Gastrocnemius medialis (tissue), 4 donors: ENCODE measurements at regions not wholly inside any gene's neighbourhood (a gene's known extent, or its start where the extent isn't known, plus 50 kb on each side); places are given as distances from the start of the nearest gene placed in this dataset.

Experiments
- CTCF ChIP-seq, 5 experiments: fragments of 450-650 bp in 3 of 5; fragments of 200-600 bp in 2 of 5; sonication (generic) in 2 of 5; IDR thresholded peaks in 4 of 5; conservative IDR thresholded peaks in 1 of 5; 1 replicate in 4 of 5; 2 replicates in 1 of 5; pipeline ENCODE4 v1.5.1; 2016 to 2019; ENCODE audit warnings: antibody characterized with exemption in 5 of 5, mild to moderate bottlenecking in 3 of 5, moderate library complexity in 3 of 5
- POLR2A ChIP-seq, 2 donors: fragments of 450-650 bp; IDR thresholded peaks; one replicate each; pipeline ENCODE4 v1.6.1; 2017; ENCODE audit warnings: antibody characterized with exemption in 2 of 2, mild to moderate bottlenecking in 2 of 2, moderate library complexity in 2 of 2

GRCh38 chr21:27315373-27315772, 348.5 kb upstream of the ADAMTS5 start:
- no peak for TF ChIP-seq CTCF (IDR thresholded peaks at IDR 0.05 in 4 of 5, conservative IDR thresholded peaks at IDR 0.05 in 1 of 5)
- no peak for TF ChIP-seq POLR2A (IDR thresholded peaks at IDR 0.05)
